H1 (cell line): ENCODE measurements at regions not wholly inside any gene's neighbourhood (a gene's known extent, or its start where the extent isn't known, plus 50 kb on each side); places are given as distances from the start of the nearest gene placed in this dataset.

Experiments
- ASH2L ChIP-seq: fragments of 200-600, 300-600 bp; sonication (generic); IDR thresholded peaks from one replicate; pipeline ENCODE4 v1.7.1; 2017; ENCODE audit warnings: low read length
- CBX8 ChIP-seq: fragments of 300-800, 300-1000 bp; sonication (generic); IDR thresholded peaks from 2 replicates; pipeline ENCODE4 v1.7.1; 2016; ENCODE audit warnings: low read depth, low read length, borderline replicate concordance
- CHD7 ChIP-seq: fragments of 300-600 bp; sonication (generic); IDR thresholded peaks from 2 replicates; pipeline ENCODE4 v1.7.1; 2012; ENCODE audit warnings: low read length, moderate library complexity, mild to moderate bottlenecking, inconsistent platforms; ENCODE audit not compliant: insufficient replicate concordance
- USF2 ChIP-seq: IDR thresholded peaks from 2 replicates; pipeline ENCODE4 v1.6.1; 2011; ENCODE audit warnings: low read length, improper control_type of control experiment

DNA sequence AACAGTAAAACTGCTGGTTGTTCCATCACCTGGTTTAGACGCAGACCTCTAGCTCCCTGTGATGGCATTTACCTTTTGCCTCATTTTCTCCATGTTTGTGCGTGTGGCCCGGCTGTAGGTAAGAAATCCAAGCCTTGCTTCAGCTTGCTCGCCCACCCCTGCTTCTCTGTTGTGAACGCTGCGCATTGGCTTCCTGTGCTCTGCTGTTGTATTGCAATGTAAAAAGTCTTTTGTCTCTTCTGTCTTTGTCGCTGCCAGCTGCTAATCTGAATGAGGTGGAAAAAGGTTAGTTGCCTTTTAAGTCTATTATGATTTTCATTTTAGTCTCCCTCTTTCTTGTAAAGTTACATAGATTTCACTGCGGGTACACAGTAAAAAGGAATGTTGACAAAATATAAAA is 127.3 kb upstream of the PACRGL start (continued):
- TF ChIP-seq CHD7 (peak; percentile 41), CBX8 (no peak), USF2 (no peak), ASH2L (peak; percentile 32)
